HuH-7 (cell line): ENCODE measurements at regions not wholly inside any gene's neighbourhood (a gene's known extent, or its start where the extent isn't known, plus 50 kb on each side); places are given as distances from the start of the nearest gene placed in this dataset.

Experiments
- DNase-seq: peaks from one replicate; pipeline ENCODE4 v3.0.0; 2011; ENCODE audit warnings: low spot score

DNA sequence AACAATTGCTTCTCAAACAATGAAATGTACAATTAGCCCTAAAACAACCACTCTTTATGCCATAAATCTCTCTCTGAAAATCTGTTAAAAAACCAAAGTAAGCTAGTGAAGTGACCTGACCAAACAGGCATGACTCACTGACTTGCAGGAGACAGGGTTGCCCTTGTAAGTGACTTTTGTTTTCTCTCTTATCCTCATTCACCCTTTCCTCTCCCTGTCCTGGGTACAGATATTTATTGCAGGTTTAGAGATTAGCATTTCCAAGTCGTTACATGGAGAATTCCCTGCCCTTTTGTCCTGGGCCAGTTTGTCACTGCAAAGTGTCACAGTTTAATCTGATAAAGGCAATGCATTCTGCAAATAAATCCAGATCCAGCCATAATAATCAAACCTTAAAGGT is 484.2 kb downstream of the IRX1 start:
- no peak for DNase-seq

DNA sequence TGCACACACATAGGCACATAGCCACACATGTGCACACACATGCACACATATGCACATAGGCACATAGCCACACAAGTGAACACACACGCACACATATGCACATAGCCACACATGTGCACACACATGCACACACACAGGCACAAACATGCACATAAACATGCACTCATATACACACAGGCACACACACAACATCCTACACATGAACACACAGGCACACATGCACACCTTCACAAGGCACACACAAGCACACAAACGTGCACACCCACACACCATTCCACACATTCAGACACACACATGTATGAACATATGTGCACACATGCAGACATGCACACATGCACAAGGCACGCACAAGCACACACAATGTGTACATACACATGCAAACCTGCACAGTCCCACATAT is 484.7 kb downstream of the IRX1 start:
- no peak for DNase-seq

DNA sequence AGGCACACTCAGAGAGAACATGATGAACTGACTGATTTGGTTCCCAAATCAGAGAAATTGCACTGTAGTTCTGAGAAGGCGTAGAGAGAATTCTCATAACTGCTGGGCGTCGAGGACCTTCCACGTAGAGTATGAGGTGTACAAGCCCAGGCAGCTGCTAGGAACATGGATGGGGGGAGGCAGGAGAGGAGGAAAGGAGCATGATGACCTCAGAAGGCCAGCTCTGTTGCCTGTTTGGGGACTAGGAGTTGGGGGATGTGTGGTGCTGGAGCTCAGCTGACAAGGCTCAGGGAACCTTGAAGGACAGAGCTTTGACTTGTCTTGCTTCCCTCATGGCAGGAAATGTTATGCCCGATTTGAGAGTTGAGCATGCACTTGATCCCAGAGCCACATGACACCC is 485.4 kb downstream of the IRX1 start:
- no peak for DNase-seq

DNA sequence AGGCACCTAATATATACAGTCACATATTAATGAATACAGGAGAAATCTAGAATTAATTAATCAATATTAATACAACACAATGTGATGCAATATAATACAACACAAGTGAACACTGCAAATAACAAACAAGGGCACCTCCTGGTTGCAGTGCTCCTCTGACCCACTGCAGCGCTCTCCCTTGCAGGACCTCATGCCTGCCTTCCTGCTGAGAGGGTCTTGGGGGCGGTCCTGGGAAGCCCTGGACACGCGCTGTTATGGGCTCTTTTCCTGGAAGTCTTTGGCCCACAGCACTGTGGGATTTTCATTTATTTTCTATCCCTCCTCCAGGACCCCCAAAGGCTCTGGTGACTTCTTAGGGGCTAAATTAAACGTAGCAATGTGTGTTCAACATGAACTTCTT is 485.8 kb downstream of the IRX1 start:
- DNase-seq = no peak

DNA sequence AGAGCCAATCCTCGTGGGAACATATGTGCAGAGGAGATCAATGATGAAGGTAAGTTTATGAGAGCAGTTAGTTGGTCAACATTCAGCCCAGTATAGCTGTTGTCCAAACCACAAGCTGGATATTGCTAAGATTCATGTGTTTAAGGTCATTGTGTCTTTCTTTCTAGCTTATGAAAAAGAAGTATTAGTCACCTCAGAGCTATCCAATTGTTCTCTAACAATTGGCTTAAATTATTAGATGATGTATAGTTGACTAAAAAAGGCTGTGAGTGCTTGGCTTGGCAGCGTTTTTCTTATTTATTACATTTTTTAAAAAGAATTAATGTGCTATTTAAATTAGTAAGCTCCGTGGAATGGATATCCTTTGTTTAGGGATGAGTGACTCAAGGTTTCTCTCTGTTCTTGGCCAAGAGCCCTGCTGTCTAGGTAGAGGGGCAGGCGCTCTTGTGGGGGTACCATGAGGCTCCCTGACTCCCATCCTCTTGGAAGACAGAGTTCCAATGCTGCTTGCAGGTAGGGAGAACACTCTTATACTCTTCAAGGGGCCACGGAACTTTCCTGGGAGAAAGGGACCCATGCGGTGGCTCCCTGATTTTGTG is 487.4 kb downstream of the IRX1 start:
- DNase-seq = no peak

DNA sequence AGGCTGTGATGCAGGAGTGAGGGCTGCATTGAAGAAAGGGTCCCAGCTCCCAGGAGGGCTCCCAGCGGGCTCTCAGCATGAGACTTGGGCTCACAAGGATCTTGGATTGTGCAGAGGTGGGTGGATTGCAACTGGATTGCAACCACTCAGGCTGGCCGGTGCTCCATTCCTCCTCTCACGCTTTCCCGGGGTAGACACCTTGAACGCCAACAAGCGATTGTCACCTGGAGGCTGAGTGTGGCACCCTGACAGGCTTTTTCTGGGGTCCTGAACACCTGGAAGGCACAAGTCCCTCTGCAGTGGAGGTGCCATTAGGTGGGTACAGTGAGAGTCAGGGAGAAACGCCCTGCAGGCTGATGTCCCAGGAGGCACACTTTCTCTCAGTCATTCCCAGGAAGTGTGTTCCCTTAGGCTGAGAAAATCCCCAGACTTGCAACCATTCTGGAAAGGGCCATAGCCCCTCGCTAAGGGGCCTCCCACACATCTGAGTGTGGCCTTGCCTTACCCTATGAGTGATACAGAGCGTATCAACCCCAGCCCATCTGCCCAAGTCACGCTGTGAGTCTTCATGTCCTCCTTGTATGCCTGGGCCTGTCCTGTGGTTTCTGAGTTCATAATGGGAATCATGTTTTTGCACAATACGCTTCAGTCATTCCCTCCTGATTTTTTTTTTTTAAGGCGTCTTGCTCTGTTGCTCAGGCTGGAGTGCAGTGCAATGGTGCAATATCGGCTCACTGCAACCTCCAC is 488.1 kb downstream of the IRX1 start:
- DNase-seq = no peak

DNA sequence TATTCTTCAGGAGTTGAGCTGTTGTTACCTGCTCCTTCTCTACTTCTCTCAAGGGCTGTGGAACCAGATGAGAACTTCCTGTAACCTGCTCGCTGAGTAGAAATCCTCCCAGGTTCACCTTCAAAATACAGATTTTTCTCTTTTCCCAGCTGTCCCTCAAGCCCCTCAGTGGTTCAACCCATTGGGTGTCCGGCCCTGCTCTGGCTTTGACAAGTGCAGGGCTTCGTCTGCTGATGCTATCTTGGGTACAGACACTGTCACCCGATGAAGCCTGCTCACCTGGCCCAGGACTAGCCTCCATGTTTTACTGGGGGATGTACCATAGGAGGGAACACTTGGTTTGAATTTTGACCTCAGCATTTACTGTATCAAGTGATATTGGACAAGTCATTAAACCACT is 490.4 kb downstream of the IRX1 start:
- DNase-seq = no peak

DNA sequence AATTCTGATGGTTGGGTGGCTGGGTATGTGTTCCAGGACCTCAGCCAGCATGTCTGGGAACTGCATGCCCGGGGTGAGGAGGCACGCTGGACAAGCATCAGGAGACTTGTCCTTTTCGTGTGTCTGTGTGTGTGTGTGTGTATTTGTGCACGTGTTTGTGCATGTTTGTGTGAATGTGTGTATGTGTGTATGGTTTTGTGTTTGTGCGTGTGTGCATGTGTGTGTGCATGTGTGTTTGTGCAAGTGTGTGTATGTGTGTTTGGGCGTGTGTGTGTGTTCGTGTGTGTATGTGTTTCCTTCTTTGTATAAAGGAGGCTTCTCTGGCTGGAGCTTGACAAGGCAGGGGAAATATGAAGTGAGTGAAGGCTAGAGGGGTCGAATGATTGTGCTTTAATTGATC is 491.5 kb downstream of the IRX1 start:
- no peak for DNase-seq

DNA sequence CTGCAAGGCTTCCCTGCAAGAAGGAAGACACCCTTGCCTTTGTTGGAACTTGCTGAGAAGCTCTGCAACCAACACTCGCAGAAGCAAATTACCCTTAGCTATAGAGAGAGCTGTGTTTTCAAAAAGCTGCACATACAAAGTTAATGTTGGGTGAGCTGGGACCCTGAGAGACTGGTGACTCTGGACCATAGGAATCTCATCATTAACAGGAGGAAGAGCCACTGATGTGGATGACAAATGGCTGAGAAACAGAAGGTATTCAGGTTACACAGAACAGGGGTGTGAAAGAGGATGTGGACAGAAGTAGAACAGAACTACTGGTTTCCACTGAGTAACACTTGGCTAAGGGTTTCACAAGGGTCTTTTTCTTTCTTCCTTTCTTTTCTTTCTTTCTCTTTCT is 493.5 kb downstream of the IRX1 start:
- DNase-seq = no peak

DNA sequence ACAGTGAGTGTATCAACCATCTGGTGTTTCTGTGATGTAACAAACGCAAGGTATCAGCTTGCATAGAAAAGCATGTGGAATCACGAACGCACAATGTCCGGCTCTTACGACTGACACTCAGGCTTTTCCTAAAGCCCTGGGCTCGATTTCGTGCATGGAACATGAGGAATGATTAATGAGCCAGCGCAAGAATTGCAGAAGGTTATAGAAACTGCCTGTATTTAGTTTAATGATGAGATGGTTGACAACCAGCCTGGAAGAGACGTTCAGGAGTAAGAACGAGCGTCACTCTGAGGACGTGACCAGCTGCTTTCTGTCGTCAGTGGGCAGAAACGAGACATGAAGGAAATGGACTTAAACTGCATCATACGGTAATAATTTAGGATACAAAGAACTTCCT is 497.6 kb downstream of the IRX1 start:
- no peak for DNase-seq

DNA sequence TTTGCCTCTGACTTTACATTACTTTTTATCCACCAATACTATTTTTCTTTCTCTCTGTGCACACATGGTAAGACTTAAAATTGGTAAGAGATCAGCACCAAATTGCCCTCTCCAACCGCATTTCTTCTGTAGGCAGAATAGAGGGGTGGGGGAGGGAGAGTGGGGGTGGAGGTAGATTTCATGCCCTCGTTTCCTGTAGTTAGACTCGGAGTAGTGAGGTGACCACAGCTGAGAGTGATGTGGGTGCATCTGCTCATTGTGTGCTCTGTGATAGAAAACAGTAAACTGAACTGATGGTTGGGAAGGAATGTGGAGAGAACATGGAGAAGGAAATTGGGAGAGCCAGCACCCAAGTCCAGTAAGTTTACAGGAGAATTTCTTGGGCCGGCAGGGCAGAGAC is 498.3 kb downstream of the IRX1 start:
- no peak for DNase-seq

DNA sequence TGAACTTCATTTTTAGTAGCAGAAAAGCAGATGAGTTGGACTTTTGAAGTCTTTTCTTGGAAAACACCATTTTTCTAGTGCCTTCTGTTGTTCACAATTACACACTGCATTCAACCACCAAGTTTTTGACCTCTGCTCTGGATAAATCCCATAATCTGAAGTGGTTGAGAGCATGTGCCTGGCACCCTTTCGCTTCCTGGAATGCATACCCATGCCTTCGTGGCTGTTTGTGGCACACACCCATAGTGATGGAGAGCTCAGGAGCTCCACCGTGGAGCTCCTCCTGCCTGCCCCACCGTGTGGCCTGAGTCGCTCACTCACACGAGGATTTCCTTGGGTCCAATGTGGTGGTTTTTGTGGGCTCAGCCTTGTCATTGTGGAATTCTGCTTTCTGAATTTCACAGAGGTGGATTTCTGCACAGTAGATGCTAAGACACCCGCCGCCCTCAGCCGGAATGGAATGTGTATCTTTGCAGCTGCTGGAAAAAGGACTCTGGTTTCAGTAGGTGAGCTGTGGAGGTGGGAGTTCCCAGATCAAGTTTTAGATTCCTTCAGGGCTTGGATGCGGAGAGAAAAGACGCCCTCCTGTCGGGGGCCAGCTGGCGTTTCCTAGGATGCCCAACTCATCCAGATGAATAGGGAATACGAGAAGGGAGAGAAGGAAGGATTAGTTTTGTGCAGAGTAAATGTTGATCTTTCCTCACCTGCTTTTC is 500.4 kb downstream of the IRX1 start:
- no peak for DNase-seq

DNA sequence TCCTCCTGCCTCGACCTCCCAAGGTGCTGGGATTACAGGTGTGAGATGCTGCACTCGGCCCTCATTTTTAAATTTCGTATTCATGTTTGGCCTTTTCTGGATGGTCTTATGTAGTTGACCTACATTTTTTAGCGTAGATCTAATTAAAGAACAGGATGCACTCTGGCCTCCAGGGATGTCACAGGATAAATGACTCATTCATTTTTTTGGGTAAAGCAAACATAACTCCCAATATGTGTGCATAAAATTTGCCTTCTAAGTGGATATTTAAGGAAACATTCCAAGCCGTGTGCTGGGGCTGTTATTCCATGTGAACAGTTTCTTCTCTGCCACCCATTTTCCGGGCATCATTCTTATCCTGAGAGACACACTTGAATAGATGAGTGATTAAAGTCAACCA is 501.6 kb downstream of the IRX1 start:
- no peak for DNase-seq

DNA sequence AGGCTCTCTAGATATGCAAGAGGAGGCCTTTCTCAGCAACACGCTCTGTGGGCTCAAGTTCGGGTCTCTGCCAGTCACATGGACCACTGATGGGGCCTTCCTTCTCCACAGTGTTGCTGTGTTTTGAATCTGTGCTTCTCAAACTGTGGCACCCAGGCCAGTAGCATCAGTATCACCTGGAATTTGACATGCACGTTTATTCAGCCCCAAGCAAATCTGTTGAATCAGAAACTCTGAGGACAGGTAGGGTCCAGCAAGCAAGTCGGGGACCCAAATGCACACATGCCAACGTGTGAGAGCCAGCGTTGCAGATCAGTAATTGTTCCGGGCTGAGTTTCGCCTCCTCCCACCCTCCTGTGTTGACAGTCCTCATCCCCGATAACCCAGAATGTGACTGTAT is 502.6 kb downstream of the IRX1 start:
- no peak for DNase-seq

DNA sequence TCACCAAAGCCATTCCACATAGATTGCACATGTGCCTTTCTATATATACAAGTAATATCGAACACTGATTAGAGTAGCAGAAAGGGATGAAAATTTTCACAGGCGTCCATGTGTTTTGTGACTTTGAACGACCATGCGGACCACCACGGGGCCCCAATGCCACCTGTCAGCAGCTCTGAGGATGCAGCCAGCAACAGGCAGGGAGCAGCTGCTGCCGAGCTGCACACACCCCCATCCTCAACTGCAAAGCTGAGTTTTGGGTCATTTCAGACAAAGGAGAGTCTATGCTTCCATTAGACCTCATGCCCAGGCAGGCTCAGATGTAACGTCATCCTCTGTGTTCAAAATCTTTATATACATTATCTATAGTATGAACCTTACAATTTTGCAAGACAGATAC is 503.8 kb downstream of the IRX1 start:
- DNase-seq = no peak

DNA sequence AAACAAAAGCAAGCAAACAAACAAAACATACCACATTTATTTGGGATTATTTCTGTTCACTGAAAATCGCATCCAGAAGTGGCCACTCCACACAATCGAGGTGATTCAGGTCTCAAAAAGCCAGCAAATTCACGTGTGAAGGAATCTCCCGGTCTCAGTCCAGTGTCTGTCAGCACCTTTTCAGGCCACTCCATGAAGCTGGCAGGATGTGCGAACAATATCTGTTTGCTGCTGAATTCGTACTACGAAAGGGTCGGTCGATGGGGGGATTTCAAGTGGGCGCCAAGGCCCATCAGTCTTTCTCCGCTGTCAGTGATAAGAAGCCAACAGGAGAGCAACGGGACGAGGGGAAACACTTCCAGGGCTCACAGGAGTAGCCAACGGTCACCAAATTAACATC is 505.1 kb downstream of the IRX1 start:
- DNase-seq = no peak

DNA sequence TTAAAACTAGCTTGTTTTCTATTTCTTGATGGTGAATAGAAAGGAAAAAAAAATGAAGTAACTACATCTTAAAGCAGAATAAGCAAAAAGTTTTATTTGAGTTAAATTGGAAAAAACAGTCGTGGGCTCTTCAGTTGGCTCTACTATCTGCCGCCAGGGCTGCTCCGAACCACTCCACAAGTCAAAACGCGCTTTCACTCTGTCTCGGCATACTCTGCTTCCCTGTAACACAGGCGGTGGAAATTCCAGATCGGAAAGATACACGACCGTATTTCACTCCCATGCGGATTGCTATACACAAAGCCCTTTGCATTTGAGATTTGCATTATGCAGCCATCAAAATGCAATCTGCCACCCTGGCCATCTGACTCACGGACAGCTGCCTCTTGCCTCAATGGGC is 505.6 kb downstream of the IRX1 start:
- no peak for DNase-seq

DNA sequence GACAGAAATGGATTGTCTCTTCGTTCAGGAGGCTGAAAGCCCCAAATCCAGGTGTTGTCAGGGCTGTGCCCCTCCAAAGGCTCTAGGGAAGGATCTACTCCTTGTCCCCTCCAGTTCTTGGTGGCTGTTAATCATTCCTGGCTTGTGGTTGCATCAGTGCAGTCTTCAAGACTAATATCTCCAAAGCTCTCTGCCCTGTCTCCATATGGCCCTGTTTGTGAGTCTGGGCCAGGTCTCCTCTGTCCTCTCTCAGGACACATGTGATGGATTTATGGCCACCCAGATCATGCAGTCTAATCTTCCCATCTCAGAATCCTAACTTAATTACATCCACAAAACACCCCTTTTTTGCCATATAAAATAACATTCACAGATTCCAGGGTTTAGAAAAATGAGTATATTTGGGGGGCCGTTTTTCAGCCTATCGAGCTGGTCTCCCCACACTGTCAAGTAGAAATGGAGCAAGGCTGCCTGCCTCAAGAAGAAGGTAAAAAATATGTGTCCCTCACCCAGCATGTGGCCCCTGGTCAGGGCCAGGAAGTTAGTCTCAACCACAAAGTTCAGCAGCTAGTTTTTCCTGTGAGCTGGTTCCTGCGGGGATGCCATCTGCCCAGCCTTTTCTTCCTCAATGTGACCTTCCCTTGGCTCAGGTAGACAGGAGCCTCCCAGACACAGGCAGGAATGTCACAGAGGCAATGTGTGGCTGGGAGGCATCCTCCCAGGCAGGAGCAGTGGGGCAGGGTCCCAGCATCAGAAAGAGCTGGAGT is 509.4 kb downstream of the IRX1 start:
- DNase-seq = no peak

DNA sequence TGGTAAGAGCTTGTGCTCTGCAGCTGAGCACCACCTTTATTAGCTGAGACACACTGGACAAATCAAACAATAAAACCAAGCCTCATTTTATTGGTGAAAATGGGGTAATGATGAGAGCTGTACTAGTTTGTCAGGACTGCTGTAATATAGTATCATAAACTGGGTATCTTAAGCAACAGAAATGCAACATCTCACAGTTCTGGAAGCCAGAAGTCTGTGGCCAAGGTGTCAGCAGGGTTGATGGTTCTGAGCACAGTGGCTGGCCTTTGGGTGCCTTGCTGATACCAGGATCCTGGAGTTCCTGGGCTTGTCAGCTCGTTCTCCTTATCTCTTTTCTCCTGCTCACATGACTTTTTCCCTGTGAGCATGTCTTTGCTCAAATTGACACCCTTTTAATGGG is 513.1 kb downstream of the IRX1 start:
- DNase-seq = no peak

DNA sequence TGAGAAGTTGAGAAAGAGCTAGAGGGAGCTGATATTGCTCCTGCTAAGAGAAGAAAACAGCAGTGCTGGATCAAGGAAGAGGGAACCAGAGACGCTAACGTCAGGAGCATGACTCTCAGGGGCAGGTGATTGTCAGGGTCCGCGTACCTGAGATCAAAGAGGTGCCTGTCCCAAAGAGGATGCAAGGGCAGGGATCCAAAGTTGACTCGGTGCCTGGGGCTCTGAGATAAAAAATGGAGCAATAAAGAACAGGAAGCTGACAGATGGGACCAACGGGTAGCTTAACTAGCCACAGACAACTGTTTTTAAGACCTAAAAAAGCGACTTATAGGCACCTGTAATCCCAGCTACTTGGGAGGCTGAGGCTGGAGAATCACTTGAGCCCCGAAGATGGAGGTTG is 517.8 kb downstream of the IRX1 start:
- no peak for DNase-seq

DNA sequence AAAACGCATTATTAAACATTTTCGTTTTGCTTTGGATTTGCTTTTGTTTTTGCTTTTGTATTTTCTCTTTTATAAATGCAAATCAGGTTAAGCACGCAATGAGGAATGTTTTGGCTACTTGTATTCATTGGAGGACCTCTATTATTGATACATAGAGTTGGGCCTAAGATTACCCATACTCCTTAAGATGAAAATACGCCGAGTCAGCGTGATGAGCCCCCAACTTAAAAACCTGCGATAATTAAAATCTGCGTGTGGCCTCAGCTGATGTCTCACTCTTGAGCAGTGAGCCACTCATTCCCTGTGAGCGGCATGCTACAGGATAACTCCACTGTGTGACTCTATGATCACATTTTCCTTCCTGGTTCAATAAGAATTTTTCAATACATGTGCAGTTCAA is 518.3 kb downstream of the IRX1 start:
- DNase-seq = no peak

DNA sequence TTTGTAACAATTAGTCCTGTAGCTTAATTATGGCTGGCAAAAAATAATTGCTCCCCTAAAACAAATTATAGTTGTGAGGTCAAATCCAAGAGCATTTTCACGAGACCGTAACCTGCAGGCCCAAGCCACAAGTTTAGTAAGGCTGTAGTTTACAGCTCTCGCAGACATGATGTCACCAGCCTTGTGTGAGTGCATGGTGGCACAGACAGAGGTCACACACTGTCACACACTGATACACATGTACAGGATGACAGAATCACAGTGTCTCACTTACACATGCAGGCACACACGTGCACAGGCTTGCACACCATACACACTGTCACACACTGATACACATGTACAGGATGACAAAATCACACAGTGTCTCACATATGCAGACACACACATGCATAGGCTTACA is 518.8 kb downstream of the IRX1 start:
- no peak for DNase-seq

DNA sequence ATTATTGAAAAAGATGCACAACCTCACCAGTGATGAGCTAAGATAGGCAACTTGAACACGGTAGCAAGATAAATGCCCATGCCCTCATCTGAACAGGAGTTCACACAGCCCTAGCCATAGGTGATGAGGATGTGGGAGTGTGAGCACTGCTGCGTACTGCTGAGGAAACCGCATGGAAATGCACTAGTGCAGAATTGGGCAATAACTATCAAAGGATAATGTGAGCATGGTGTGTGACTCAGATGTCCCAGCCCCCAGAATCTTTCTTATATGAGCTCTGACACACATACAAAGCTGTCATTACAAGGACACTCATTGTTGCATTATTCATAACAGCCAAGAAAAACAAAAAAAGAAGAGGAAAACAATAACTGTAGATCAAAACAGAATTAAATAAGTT is 521.2 kb downstream of the IRX1 start:
- DNase-seq = no peak
